ENCODE measurements at regions not wholly inside any gene's neighbourhood (a gene's known extent, or its start where the extent isn't known, plus 50 kb on each side); places are given as distances from the start of the nearest gene placed in this dataset.

DNA sequence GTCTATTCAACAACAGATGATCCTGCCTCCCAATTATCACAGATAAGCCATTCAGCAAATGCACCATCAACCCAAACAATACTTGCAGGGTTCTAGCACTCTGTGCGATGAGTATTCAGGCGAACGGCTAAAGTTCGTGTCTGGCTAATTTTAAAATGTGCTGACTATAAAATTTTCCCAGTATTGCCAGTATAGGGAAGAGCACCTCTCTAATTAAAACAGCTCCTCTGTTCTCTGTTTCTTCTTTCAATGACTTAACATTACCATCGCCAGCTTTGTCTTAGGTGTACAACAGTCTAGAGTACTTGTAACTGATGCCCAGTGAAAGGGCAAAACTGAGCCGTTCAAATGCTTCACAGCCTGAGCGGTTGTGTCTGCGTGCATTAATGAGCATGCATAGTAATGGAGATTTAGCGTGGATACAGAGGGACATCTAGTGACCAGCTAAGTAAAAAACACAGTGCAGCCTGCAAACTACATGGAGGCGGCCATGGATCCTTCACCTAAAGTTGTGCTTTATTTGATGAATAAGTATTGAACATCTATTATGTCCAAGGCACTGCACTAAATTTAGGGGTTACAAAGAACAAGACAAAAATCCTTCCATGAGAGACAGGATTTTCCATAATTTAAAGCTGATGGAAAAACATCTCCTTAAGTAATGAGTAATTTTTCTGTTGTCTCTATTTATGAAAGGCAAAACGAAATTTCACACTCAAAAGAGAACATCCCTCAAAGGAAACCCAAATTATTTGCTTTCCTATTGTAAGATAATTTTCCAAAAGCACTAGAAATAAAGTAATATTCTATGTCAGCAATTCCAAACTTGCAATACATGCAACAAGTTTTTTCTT is 120.0 kb downstream of the SETD4 start:
- in situ Hi-C loops (cut with MboI; ENCODE audit: low sequenced_read_pairs) = loop anchor here (25.0 kb wide), 1 partner anchor 903 kb away; the partner anchor contains the start of gene RUNX1

- in situ Hi-C loops (cut with MboI; ENCODE audit: low sequenced_read_pairs) = loop anchor here (25.0 kb wide), 1 partner anchor 901 kb away; the partner anchor contains the start of gene RUNX1
Observed at GRCh38 chr21:35938446-35938845, 121.9 kb downstream of the SETD4 start.

DNA sequence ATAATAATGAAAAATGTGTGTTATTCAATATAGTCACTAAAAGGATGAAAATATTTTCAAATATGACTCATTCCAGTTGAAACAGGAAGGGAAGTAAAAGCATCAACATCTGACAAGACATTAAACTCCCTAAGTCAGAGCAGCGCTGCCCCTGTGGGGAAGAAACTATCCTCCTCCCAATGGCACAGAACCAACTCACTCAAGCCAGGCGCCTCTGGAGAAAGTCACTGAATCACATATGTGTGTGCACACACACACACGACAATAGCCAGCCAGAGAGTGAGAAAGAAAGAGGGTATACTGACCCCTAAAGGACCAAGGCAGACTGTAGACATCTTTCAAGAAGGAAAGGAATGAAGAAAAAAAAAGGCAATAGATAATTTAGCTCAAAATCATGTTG is 126.9 kb downstream of the SETD4 start:
- in situ Hi-C loops (cut with MboI; ENCODE audit: low sequenced_read_pairs) = loop anchor here (25.0 kb wide), 1 partner anchor 896 kb away; the partner anchor contains the start of gene RUNX1

- in situ Hi-C loops (cut with MboI; ENCODE audit: low sequenced_read_pairs) = loop anchor here (25.0 kb wide), 1 partner anchor 895 kb away; the partner anchor contains the start of gene RUNX1
Observed at GRCh38 chr21:35932232-35932911, 128.0 kb downstream of the SETD4 start.

DNA sequence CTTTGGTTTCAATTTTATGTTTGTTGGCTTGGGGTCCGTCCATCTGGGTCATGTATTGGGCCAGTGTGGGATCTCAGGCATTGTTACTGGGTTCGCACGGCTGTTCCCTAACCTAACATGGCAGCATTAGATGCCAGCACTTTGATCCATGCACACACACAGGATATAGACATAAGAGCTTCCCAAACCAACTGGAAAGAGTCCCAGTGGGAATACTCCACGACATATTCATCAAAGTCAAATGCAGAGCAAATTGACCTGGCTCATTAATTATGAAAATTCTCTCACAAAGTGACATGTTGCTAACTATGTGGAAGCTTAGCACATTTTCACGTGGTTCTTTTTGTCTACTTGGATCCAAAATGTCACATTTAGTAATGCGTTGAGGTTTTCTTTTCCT is 130.4 kb downstream of the SETD4 start:
- in situ Hi-C loops (cut with MboI; ENCODE audit: low sequenced_read_pairs) = loop anchor here (25.0 kb wide), 1 partner anchor 893 kb away; the partner anchor contains the start of gene RUNX1

GRCh38 chr21:35927262-35927661 is 133.1 kb downstream of the SETD4 start:
- in situ Hi-C loops (cut with MboI; ENCODE audit: low sequenced_read_pairs) = loop anchor here (25.0 kb wide), 1 partner anchor 890 kb away; the partner anchor contains the start of gene RUNX1

DNA sequence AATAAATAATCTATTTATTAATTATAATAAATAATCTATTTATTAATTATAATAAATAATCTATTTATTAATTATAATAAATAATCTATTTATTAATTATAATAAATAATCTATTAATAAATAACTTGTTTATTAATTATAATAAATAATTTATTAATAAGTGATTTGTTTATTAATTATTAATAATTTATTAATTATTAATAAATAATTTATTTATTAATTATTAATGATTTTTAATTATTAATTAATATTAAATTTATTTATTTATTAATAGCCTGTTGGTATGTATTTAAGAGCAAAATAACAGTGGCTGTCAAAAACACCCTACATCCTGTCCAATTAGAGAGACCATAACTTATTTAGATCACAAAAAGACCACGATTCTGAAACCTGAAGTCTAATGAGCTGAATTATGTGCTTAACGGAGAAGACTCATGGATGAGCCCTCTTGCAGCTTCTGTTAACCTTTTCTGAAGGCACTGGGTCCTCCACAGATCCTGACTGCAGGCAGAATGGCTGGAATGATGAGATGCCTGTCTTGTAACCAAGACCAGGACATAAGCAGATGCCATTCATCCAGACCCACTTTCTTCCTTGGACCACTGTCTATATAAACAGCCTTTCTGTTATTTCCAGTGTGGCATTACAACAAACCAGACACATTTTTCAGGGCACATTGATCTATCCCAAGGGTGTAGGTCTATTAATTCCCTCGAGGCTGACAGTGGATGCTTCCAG is 134.2 kb downstream of the SETD4 start:
- in situ Hi-C loops (cut with MboI; ENCODE audit: low sequenced_read_pairs) = loop anchor here (25.0 kb wide), 1 partner anchor 889 kb away; the partner anchor contains the start of gene RUNX1

- in situ Hi-C loops (cut with MboI; ENCODE audit: low sequenced_read_pairs) = loop anchor here (25.0 kb wide), 1 partner anchor 888 kb away; the partner anchor contains the start of gene RUNX1
Observed at GRCh38 chr21:35925497-35925896, 134.8 kb downstream of the SETD4 start.

- in situ Hi-C loops (cut with MboI; ENCODE audit: low sequenced_read_pairs) = loop anchor here (25.0 kb wide), 1 partner anchor 888 kb away; the partner anchor contains the start of gene RUNX1
Observed at GRCh38 chr21:35924714-35925301, 135.5 kb downstream of the SETD4 start.

- in situ Hi-C loops (cut with MboI; ENCODE audit: low sequenced_read_pairs) = no loop called here
Observed at GRCh38 chr21:35923971-35924370, 136.4 kb downstream of the SETD4 start.

DNA sequence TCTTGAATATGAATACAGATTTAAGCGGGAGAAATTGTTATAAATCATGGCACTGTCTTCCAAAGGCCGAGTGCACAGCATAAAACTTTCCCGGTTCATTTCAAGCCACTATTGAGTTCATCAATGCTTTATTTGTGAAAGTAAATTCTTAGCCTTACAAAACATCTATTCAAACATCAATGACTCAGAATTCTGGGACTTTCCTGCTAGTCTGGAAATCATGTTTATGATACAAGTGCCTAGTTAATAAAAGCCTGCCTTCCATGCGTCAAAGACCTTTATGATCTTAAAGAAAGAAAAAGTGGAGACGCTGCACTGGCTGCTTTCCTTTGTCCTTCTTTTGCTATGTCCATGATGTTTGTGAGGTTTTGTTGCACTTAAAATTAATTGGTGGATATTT is 137.7 kb downstream of the SETD4 start:
- in situ Hi-C loops (cut with MboI; ENCODE audit: low sequenced_read_pairs) = no loop called here

GRCh38 chr21:35921471-35921870 is 138.9 kb downstream of the SETD4 start:
- in situ Hi-C loops (cut with MboI; ENCODE audit: low sequenced_read_pairs) = no loop called here

GRCh38 chr21:35920436-35920835 is 139.9 kb downstream of the SETD4 start:
- in situ Hi-C loops (cut with MboI; ENCODE audit: low sequenced_read_pairs) = no loop called here

- in situ Hi-C loops (cut with MboI; ENCODE audit: low sequenced_read_pairs) = no loop called here
Observed at GRCh38 chr21:35915030-35915429, 145.3 kb downstream of the SETD4 start.

- in situ Hi-C loops (cut with MboI; ENCODE audit: low sequenced_read_pairs) = no loop called here
Observed at GRCh38 chr21:35911412-35912191, 148.7 kb downstream of the SETD4 start.

- in situ Hi-C loops (cut with MboI; ENCODE audit: low sequenced_read_pairs) = no loop called here
Observed at GRCh38 chr21:35909456-35910223, 150.7 kb downstream of the SETD4 start.

GRCh38 chr21:35908311-35909078 is 151.8 kb downstream of the SETD4 start:
- in situ Hi-C loops (cut with MboI; ENCODE audit: low sequenced_read_pairs) = no loop called here

GRCh38 chr21:35906586-35906985 is 153.7 kb downstream of the SETD4 start:
- in situ Hi-C loops (cut with MboI; ENCODE audit: low sequenced_read_pairs) = no loop called here
